DOHH2 (cell line): ENCODE measurements at regions not wholly inside any gene's neighbourhood (a gene's known extent, or its start where the extent isn't known, plus 50 kb on each side); places are given as distances from the start of the nearest gene placed in this dataset.

Source experiments
- EZH2phosphoT487 ChIP-seq: fragments of 200-600 bp; sonication (generic); IDR thresholded peaks from 2 replicates; pipeline ENCODE4 v1.6.1; 2017; ENCODE audit warnings: borderline replicate concordance, mild to moderate bottlenecking, antibody characterized with exemption, low read length, moderate library complexity, mixed read lengths
- TF ChIP-seq, protein P1 (sequence below): fragments of 200-600 bp; sonication (generic); IDR thresholded peaks from one replicate; pipeline ENCODE4 v1.5.1; 2014; ENCODE audit warnings: antibody characterized with exemption, mild to moderate bottlenecking, low read depth, low read length; ENCODE audit not compliant: poor library complexity, severe bottlenecking

DNA sequence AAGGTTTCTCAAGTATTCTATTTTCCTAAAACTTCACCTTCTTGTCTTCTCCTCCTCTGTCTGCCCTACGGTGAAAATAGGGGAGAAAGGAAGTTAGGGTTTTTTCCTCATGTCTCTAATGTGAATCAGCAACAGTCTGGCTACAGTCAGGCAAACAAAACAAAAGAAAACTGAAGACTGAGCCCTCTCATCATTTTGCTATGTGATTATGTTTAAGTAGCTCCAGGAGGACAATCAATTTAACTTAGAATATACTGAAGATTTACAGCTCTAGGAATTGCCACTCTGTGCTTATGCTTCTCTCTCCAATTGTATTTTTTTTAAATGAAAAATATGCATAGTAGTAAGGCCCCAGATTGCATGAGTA is 316.2 kb downstream of the GPAT3 start:
- TF ChIP-seq, protein P1, sequence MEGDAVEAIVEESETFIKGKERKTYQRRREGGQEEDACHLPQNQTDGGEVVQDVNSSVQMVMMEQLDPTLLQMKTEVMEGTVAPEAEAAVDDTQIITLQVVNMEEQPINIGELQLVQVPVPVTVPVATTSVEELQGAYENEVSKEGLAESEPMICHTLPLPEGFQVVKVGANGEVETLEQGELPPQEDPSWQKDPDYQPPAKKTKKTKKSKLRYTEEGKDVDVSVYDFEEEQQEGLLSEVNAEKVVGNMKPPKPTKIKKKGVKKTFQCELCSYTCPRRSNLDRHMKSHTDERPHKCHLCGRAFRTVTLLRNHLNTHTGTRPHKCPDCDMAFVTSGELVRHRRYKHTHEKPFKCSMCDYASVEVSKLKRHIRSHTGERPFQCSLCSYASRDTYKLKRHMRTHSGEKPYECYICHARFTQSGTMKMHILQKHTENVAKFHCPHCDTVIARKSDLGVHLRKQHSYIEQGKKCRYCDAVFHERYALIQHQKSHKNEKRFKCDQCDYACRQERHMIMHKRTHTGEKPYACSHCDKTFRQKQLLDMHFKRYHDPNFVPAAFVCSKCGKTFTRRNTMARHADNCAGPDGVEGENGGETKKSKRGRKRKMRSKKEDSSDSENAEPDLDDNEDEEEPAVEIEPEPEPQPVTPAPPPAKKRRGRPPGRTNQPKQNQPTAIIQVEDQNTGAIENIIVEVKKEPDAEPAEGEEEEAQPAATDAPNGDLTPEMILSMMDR = no peak
- TF ChIP-seq EZH2phosphoT487 = no peak
